ENCODE measurements at regions not wholly inside any gene's neighbourhood (a gene's known extent, or its start where the extent isn't known, plus 50 kb on each side); places are given as distances from the start of the nearest gene placed in this dataset.
A peak's percentile ranks its signal among the peaks of the same experiment; 100 is the strongest.

DNA sequence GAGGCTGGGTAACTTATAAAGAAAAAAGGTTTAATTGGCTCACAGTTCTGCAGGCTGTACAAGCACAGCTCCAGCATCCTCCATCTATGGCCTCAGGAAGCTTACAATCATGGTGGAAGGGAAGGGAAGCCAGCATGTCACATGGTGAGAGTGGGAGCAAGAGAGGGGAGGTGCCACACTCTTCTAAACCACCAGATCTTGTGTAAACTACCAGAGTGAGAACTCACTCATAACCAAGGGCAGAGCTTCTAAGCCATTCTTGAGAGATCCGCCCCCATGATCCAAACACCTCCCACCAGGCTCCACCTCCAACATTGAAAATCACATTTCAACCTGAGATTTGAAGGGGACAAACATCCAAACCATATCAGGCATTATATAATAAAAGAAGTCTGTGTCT, 121.6 kb upstream of the CDC42EP3 start:
- no peak overlapping the region for H3K27ac ChIP-seq
- no peaks in the 10 kb centered on the region for H3K4me1 ChIP-seq
- TF ChIP-seq POLR2A (IDR thresholded peaks at IDR 0.05) (no peak), CTCF (IDR thresholded peaks at IDR 0.05) (no peak)
- 100% methylated on average over 1 of the region's 1 CpG for WGBS, 2 donors
- H3K36me3 ChIP-seq, result no peaks in the 10 kb centered on the region
- no peak for DNase-seq
- H3K9me3 ChIP-seq, result peaks cover 0 to 14% (median 9%) of the 10 kb centered on the region in 3 donors
- no peak overlapping the region for H3K4me3 ChIP-seq
- H3K27me3 ChIP-seq, result peaks cover 0 to 72% (median 0%) of the 10 kb centered on the region in 4 donors
- intact Hi-C loops (cut with DNase I), result no loop called here

DNA sequence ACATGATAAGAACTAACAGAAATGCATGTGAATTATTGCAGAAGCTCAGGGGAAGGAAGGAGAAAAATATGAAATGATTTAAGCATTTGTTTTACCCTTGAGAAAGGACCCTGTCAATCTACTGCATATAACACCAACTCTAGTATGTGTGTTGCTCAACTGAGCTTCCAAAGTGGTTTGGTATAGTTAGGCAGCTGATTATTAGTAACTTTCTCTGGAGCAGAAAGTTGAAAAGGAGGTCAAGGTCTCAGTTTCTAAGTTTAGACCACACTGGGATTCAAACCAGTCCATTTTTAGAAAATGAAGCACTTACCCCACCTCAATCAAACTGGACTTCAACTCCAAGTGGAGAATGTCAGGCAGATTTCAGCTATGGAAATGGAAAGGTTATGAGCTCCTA, 123.3 kb upstream of the CDC42EP3 start:
- Histone ChIP-seq H3K27me3 (peaks cover 0 to 79% (median 0%) of the 10 kb centered on the region in 4 donors), H3K27ac (peak overlapping the region in 3 of 4 donors; percentile 22 to 38 (median 26)), H3K9me3 (no peaks in the 10 kb centered on the region), H3K4me1 (no peaks in the 10 kb centered on the region), H3K36me3 (no peaks in the 10 kb centered on the region), H3K4me3 (no peak overlapping the region)
- TF ChIP-seq CTCF (IDR thresholded peaks at IDR 0.05) (no peak), POLR2A (IDR thresholded peaks at IDR 0.05) (no peak)
- intact Hi-C loops (cut with DNase I), result no loop called here
- no peak for DNase-seq

DNA sequence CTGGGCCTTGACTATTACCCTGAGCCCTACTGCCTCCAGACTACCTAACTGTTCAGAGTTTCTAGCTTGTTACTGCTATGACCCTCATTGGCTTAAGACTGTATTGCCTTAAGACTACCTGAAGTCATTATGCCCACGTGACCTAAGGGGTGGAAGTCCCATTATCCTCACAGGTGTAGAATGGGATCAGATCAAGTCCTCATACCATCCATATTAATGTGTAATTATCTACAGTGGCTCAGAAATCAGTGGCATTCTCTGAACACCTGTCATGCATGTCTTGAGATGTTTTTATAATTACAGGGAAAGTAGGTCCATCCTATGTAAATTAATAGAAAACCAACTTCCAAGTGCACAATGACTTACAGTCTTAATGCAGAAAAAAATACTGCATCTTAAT, 124.0 kb upstream of the CDC42EP3 start:
- Histone ChIP-seq H3K9me3 (no peaks in the 10 kb centered on the region), H3K36me3 (no peaks in the 10 kb centered on the region), H3K27me3 (peaks cover 0 to 87% (median 0%) of the 10 kb centered on the region in 4 donors), H3K4me1 (no peaks in the 10 kb centered on the region), H3K27ac (peak overlapping the region in 3 of 4 donors; percentile 22 to 38 (median 26)), H3K4me3 (no peak overlapping the region)
- 63 to 82% methylated on average over 1 of the region's 1 CpG for WGBS, 2 donors
- DNase-seq, result no peak
- TF ChIP-seq POLR2A (IDR thresholded peaks at IDR 0.05) (no peak), CTCF (IDR thresholded peaks at IDR 0.05) (no peak)
- intact Hi-C loops (cut with DNase I), result no loop called here

DNA sequence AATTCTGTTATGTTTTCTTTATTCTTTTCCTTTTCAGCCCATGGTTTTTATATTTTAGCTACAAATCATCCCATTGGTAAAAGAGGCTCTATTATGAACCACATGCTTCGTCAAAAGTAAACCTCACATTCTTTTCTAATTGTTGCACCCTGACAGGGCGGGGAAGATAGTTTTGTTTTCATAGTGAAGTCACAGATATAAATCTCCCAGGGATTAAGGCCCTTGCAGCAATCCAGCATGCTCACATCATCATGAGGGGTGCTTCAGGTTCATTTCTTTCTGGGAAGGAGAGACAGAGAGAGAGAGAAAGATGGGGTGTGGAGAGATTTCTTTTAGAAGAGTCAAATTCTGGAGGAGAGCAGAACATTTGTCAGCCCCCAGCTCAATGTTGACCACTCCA, 124.5 kb upstream of the CDC42EP3 start:
- H3K27me3 ChIP-seq, result peaks cover 0 to 90% (median 0%) of the 10 kb centered on the region in 4 donors
- H3K4me3 ChIP-seq, result no peak overlapping the region
- no peaks in the 10 kb centered on the region for H3K9me3 ChIP-seq
- H3K36me3 ChIP-seq, result no peaks in the 10 kb centered on the region
- no peaks in the 10 kb centered on the region for H3K4me1 ChIP-seq
- no peak for TF ChIP-seq CTCF (IDR thresholded peaks at IDR 0.05)
- no peak for TF ChIP-seq POLR2A (IDR thresholded peaks at IDR 0.05)
- 7 to 43% methylated on average over 1 to 2 of the region's 2 CpGs for WGBS, 2 donors
- intact Hi-C loops (cut with DNase I), result no loop called here
- no peak for DNase-seq
- peak overlapping the region in 3 of 4 donors; percentile 17 to 56 (median 22) for H3K27ac ChIP-seq

- Histone ChIP-seq H3K4me1 (no peaks in the 10 kb centered on the region), H3K36me3 (no peaks in the 10 kb centered on the region), H3K27ac (peak overlapping the region in 3 of 4 donors; percentile 17 to 56 (median 20)), H3K9me3 (no peaks in the 10 kb centered on the region), H3K27me3 (peaks cover 0 to 90% (median 0%) of the 10 kb centered on the region in 4 donors), H3K4me3 (no peak overlapping the region)
- WGBS, 2 donors, result 60 to 87% methylated on average over 4 of the region's 4 CpGs
- intact Hi-C loops (cut with DNase I), result no loop called here
- no peak for TF ChIP-seq POLR2A (IDR thresholded peaks at IDR 0.05)
- DNase-seq, result no peak
These were observed 125.0 kb upstream of the CDC42EP3 start for GRCh38 chr2:37796481-37796880.

- H3K36me3 ChIP-seq, result no peaks in the 10 kb centered on the region
- peaks cover 0 to 90% (median 0%) of the 10 kb centered on the region in 4 donors for H3K27me3 ChIP-seq
- no peak for TF ChIP-seq POLR2A (IDR thresholded peaks at IDR 0.05)
- TF ChIP-seq CTCF (IDR thresholded peaks at IDR 0.05), result no peak
- intact Hi-C loops (cut with DNase I), result no loop called here
- H3K4me1 ChIP-seq, result peaks cover 0 to 4% (median 2%) of the 10 kb centered on the region in 3 donors
- no peaks in the 10 kb centered on the region for H3K9me3 ChIP-seq
- H3K27ac ChIP-seq, result peak overlapping the region in 3 of 4 donors; percentile 17 to 56 (median 20)
- WGBS, 2 donors, result 45 to 60% methylated on average over 3 of the region's 3 CpGs
- no peak overlapping the region for H3K4me3 ChIP-seq
- no peak for DNase-seq
These were observed 125.6 kb upstream of the CDC42EP3 start for GRCh38 chr2:37797081-37797480.

Data from esophagus squamous epithelium (tissue), 5 donors.